Mucosa of rectum (tissue), 2 donors: ENCODE measurements at regions not wholly inside any gene's neighbourhood (a gene's known extent, or its start where the extent isn't known, plus 50 kb on each side); places are given as distances from the start of the nearest gene placed in this dataset.

Experiments used
- H3K27ac ChIP-seq, 2 donors: one replicate each; pipeline ENCODE4 v1.7.0; 2013; ENCODE audit warnings: inconsistent platforms in 2 of 2, low read depth in 2 of 2, low read length in 2 of 2
- H3K27me3 ChIP-seq, 2 donors: one replicate each; pipeline ENCODE4 v1.7.0; 2013; ENCODE audit warnings: low read length in 2 of 2; ENCODE audit not compliant: control insufficient read depth in 2 of 2, insufficient read depth in 2 of 2
- H3K36me3 ChIP-seq, 2 donors: one replicate each; pipeline ENCODE4 v1.7.0; 2013; ENCODE audit warnings: low read length in 2 of 2; ENCODE audit not compliant: control insufficient read depth in 2 of 2, insufficient read depth in 2 of 2
- H3K4me1 ChIP-seq, 2 donors: one replicate each; pipeline ENCODE4 v1.7.0; 2013; ENCODE audit warnings: low read length in 2 of 2, mild to moderate bottlenecking in 1 of 2; ENCODE audit not compliant: control insufficient read depth in 2 of 2, insufficient read depth in 2 of 2
- H3K4me3 ChIP-seq, 2 donors: one replicate each; pipeline ENCODE4 v1.7.0; 2013; ENCODE audit warnings: low read length in 2 of 2
- H3K9ac ChIP-seq, 2 donors: one replicate each; pipeline ENCODE4 v1.7.0; 2013; ENCODE audit warnings: low read length in 2 of 2, low read depth in 1 of 2, mild to moderate bottlenecking in 1 of 2
- H3K9me3 ChIP-seq, 2 donors: one replicate each; pipeline ENCODE4 v1.7.0; 2013; ENCODE audit warnings: low read length in 2 of 2; ENCODE audit not compliant: control insufficient read depth in 2 of 2
- donor health status: healthy.
- donor health status: Normal muscosa, but diverticular disease.

DNA sequence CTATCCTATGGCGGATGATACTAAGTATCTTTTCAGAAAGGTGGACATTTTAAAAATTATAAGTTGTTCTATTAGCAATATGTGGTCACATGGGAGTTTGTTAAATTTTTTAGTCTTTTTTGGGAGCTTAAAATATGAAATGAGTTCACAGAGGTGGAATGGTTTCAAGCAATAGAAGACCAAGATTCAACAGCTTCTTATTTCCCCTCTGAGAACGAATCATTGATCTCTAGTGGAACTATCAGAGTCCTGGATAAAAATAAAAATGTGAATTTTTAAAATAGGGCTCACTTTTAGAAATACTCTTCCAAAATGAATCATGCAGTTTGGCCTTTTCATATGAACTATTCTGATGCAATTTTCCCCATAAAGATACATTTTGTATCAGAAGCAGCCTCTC lies 467.7 kb upstream of the KLF6 start:
- Histone ChIP-seq H3K27me3 (no peaks in the 10 kb centered on the region), H3K9ac (no peak overlapping the region), H3K4me3 (no peak overlapping the region), H3K9me3 (no peaks in the 10 kb centered on the region), H3K27ac (no peak overlapping the region), H3K36me3 (no peaks in the 10 kb centered on the region), H3K4me1 (no peaks in the 10 kb centered on the region)

DNA sequence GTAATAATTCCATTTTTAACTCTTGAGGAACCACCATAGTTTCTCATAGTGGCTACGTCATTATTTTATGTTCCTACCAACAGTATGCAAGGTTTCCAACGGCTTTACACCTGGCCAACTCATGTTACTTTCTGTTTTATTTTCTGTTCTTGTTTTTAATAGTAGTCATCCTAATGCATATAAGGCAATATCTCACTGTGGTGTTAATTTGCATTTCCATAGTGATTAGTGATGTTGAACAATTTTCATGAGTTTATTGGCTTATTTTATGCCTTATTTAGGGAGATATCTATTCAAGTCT lies 465.5 kb upstream of the KLF6 start:
- no peak overlapping the region for H3K27ac ChIP-seq
- no peaks in the 10 kb centered on the region for H3K4me1 ChIP-seq

GRCh38 chr10:4249841-4250586 lies 465.0 kb upstream of the KLF6 start:
- Histone ChIP-seq H3K9me3 (no peaks in the 10 kb centered on the region), H3K36me3 (no peaks in the 10 kb centered on the region), H3K27me3 (no peaks in the 10 kb centered on the region), H3K4me1 (no peaks in the 10 kb centered on the region), H3K9ac (no peak overlapping the region), H3K27ac (no peak overlapping the region), H3K4me3 (no peak overlapping the region)

More for the DNA sequence above, 465.5 kb upstream of the KLF6 start:
- no peaks in the 10 kb centered on the region for H3K9me3 ChIP-seq
- no peaks in the 10 kb centered on the region for H3K36me3 ChIP-seq
- no peak overlapping the region for H3K9ac ChIP-seq
- H3K27me3 ChIP-seq: no peaks in the 10 kb centered on the region
- H3K4me3 ChIP-seq: no peak overlapping the region

- H3K27me3 ChIP-seq: no peaks in the 10 kb centered on the region
Measured at GRCh38 chr10:4247379-4247778, 462.4 kb upstream of the KLF6 start.

DNA sequence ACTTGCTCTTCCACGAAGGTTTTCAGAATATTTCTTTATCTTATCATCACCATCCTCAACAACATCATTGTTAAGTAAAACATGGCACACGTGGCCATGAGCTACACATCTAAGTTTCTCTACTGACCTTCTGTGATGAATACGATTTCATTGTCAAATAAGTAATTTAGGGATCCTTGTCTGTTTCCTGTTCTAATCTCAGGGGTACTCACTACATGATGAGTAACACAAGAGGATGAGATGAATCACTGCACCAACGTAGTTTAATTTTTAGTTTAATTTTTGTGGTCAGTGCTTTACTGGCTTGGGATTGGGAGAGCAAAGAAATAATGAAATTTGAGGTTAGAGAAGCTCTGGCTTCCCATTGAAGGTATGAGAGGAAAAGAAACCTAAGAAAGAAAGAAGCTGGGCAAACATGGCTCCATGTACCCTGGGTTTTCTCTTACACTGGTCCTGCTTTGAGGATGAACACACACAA lies 461.9 kb upstream of the KLF6 start:
- H3K4me1 ChIP-seq: no peaks in the 10 kb centered on the region
- no peak overlapping the region for H3K27ac ChIP-seq
- H3K27me3 ChIP-seq: no peaks in the 10 kb centered on the region
- H3K4me3 ChIP-seq: no peak overlapping the region
- H3K9me3 ChIP-seq: no peaks in the 10 kb centered on the region
- H3K9ac ChIP-seq: no peak overlapping the region
- H3K36me3 ChIP-seq: no peaks in the 10 kb centered on the region

More at GRCh38 chr10:4247379-4247778, 462.4 kb upstream of the KLF6 start:
- no peak overlapping the region for H3K27ac ChIP-seq
- no peaks in the 10 kb centered on the region for H3K9me3 ChIP-seq
- H3K9ac ChIP-seq: no peak overlapping the region
- no peak overlapping the region for H3K4me3 ChIP-seq
- H3K36me3 ChIP-seq: no peaks in the 10 kb centered on the region
- no peaks in the 10 kb centered on the region for H3K4me1 ChIP-seq

GRCh38 chr10:4243651-4244050 lies 458.6 kb upstream of the KLF6 start:
- Histone ChIP-seq H3K9me3 (no peaks in the 10 kb centered on the region), H3K36me3 (no peaks in the 10 kb centered on the region), H3K4me1 (no peaks in the 10 kb centered on the region), H3K4me3 (peak overlapping the region in 1 of 2 donors; percentile 15), H3K27me3 (no peaks in the 10 kb centered on the region), H3K27ac (peak overlapping the region; percentile 39 to 63), H3K9ac (no peak overlapping the region)

DNA sequence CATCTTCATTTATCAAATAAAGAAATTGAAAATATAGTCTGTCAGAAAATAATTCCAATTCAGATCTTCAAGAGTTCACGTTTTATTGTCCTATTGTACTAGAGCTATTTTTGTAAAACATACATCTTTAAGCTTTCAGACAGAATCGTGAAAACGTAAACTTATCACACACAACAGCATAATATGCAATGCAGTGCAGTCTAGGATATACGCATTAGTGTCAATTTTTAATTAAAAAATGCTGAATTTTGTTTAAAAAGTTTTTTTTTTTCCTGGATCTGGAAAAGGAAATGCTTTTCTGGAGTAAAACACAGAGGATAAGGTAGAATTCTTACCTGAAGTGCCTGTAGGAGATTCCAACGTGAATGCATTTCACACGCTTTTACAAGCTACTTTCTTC lies 458.2 kb upstream of the KLF6 start:
- Histone ChIP-seq H3K4me1 (no peaks in the 10 kb centered on the region), H3K9ac (no peak overlapping the region), H3K27me3 (no peaks in the 10 kb centered on the region), H3K9me3 (no peaks in the 10 kb centered on the region), H3K27ac (peak overlapping the region; percentile 39 to 63), H3K4me3 (peak overlapping the region in 1 of 2 donors; percentile 15), H3K36me3 (no peaks in the 10 kb centered on the region)

- no peaks in the 10 kb centered on the region for H3K9me3 ChIP-seq
- H3K4me3 ChIP-seq: no peak overlapping the region
- no peaks in the 10 kb centered on the region for H3K4me1 ChIP-seq
- no peaks in the 10 kb centered on the region for H3K27me3 ChIP-seq
- no peak overlapping the region for H3K9ac ChIP-seq
- no peaks in the 10 kb centered on the region for H3K36me3 ChIP-seq
- peak overlapping the region; percentile 62 to 63 for H3K27ac ChIP-seq
Measured at GRCh38 chr10:4242561-4243035, 457.6 kb upstream of the KLF6 start.

DNA sequence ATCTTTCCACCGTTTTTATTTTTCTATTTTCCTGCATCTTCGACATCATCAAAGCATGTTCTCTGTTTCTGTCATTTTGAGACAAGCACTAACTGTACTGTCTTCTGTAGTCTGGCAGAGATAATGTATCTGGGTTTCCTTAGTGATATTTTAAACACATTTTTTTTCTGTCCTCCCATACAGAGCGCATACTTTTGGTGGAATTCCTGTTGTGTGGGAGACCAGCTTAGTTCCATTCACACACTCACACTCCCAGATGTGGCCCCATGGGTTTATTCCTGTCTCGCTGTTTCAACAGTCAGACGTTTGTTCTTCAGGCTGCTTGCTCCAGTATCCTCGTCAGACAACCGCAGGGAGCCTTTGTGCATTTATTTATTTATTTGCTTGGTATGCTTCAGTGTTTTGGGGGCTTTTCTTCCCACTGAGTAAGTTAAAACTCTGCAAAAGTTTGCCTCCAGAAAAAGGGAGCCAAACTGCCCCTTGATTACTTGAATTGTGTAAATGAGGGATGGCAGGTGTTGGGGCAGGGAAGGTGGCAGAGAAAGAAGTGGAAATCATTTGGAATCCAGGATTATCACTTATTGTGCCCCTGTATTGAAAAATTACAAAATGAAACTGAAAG lies 456.8 kb upstream of the KLF6 start:
- no peaks in the 10 kb centered on the region for H3K9me3 ChIP-seq
- peak overlapping the region in 1 of 2 donors; percentile 9 for H3K4me3 ChIP-seq
- no peaks in the 10 kb centered on the region for H3K36me3 ChIP-seq
- no peaks in the 10 kb centered on the region for H3K4me1 ChIP-seq
- H3K9ac ChIP-seq: no peak overlapping the region
- H3K27ac ChIP-seq: peak overlapping the region; percentile 62 to 63
- no peaks in the 10 kb centered on the region for H3K27me3 ChIP-seq

- Histone ChIP-seq H3K27me3 (no peaks in the 10 kb centered on the region), H3K9me3 (no peaks in the 10 kb centered on the region), H3K9ac (no peak overlapping the region), H3K36me3 (no peaks in the 10 kb centered on the region), H3K27ac (no peak overlapping the region), H3K4me3 (no peak overlapping the region), H3K4me1 (no peaks in the 10 kb centered on the region)
Measured at GRCh38 chr10:4240608-4241197, 455.7 kb upstream of the KLF6 start.
